Caki2 (cell line): ENCODE measurements at regions not wholly inside any gene's neighbourhood (a gene's known extent, or its start where the extent isn't known, plus 50 kb on each side); places are given as distances from the start of the nearest gene placed in this dataset.
"Not testable (repeated sequence)": the region's sequence is repeated elsewhere in the genome, so short reads cannot be mapped to it uniquely, and the experiment has no call there.

Experiments used
- DNase-seq: peaks from one replicate; pipeline ENCODE4 v3.0.0-alpha.2; 2015; ENCODE audit warnings: low read depth
- in situ Hi-C: cut with HindIII; loops from 2 replicates; pipeline ENCODE4 v1.10.0; 2016; ENCODE audit warnings: low sequenced_read_pairs, low pct_unique_long_range_greater_than_20kb, mixed read lengths

DNA sequence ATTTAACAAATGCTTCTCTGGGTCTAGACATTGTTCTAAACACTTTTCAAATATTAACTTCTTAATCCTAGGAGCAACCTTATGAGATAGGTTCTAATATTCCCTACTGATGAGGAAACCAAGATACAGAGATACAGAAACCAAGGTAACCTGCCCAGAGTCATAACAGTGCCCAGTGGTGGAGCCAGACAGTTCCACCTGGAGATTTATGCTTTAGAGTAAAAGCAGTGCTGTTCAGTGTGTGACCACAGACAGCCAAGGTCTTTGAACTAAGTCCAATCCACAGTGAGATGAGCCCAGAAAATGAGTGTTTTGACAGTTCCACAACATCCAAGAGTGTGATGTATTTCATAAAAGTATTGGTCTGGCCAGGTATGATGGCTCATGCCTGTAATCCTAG lies 105.2 kb upstream of the UMPS start:
- in situ Hi-C loops, result no loop called here
- no peak for DNase-seq

DNA sequence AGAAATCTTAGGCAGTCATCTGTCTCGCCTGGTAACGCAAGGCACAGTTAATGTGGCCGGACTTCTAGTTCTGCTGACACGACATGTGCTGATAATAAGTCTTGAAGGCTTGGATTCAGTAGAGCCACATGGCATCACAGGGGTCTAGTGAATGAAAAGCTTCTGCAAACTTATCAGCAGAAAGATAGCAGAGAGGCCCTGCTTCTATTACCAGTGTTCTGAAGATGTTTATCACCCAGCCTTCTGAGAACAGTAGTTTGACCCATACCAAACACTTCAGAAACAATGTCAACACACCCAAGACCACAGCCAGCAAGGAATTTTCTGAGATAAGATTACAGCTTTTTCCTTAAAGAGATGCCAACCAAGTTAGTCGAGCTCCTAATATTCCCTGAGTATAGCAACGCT lies 102.7 kb upstream of the UMPS start:
- DNase-seq, result no peak
- in situ Hi-C loops, result no loop called here

DNA sequence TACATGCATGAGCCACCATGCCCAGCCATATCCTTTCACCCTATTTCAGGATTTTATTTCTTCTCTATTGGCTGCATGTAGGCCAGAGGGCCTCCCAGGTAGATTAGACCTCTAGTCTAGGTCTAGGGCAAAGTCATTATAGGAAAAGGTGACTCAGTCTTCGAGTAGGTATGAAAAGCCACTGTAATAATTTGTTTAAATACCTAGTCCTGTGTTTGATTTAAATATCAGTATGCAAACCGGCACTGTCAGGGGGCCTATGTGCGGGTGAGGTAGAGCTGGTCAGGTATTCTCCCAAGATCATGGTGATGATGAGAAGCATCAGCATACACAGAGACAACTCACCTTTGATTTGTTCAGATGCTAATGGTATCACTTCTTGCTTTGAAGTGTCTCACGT lies 101.4 kb upstream of the UMPS start:
- DNase-seq, result no peak
- in situ Hi-C loops, result no loop called here

DNA sequence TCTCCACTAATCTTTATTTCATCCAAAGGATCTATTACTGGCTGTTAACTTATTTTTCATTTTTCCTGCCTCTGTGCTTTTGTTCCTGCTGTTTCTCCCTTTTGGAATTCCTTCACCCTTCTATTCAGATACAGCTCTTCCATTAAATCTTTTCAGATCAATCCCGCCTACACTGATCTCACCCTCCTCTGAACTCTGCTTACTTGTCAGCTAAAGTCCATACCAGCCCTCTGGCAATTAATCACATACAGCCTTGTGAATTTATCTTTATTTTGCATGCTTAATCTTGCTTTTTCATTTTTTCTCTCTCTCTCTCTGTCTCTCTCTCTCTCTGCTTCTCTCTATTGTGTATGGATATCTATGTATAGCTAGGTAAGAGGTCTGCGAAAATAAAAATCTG lies 100.8 kb upstream of the UMPS start:
- no peak for DNase-seq
- in situ Hi-C loops, result no loop called here

DNA sequence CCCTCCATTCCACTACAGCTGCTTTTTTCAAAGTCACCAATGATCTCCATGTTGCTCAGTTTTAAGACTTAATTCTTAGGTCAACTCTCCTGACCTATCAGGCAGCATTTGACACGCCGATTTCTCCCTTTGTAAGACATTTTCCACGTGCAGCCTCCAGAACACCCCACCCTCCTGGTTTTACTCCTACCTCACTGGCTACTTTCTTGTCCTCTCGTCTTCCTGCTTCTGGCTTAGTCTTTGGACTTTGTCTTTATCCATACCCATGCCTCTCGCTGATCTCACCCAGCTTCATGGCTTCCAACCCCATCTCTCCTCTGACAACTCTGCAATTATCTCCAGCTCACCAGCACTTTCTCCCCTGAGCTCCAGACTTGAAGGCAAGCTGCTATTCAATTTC lies 99.3 kb upstream of the UMPS start:
- no peak for DNase-seq
- in situ Hi-C loops, result no loop called here

DNA sequence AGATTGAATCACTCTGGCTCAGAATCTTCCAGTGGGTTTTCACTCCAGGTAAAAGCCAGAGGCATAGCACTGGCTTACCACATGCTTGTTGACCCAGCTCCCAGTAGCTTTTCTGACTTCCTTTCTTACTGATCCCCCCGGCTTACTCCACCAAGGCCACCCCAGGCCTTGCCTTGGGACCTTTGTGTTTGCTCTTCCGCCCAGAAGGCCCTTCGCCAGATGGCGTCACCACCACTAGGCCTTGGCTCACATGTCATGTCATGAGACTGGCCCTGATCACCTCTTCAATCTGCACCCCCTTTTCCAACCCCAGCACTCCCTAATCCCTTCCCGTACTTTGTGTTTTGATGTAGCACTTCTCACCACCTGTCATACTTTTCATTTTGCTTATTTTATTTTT lies 98.5 kb upstream of the UMPS start:
- no peak for DNase-seq

DNA sequence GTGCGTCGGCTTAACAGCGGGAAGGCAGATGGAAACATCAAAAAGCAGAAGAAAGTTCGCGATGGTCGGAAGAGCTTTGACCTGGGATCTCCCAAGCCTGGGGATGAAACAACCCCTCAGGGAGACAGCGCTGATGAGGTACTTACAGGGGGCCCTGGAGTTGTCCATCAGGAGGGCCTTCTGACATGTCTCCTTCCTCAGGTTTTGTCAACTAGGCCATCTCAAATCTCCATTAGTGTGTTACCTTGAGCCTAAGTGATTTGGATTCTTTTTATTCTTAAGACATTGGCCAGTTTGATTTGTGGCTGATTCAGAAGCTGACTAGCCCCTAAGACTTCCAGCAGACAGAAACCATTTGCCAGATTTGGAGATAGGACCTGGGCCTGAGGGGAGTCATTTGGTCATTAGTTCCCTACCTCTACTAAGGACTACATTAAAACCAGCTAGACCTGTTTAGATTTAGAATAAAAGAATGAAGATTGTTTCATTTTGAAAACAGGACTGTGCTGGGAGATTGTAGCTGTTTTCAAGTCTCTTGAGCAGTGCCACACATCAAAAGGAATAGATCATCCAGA lies 97.6 kb upstream of the UMPS start:
- in situ Hi-C loops, result no loop called here
- DNase-seq, result no peak

More for the DNA sequence above, 98.5 kb upstream of the UMPS start:
- in situ Hi-C loops, result no loop called here

DNA sequence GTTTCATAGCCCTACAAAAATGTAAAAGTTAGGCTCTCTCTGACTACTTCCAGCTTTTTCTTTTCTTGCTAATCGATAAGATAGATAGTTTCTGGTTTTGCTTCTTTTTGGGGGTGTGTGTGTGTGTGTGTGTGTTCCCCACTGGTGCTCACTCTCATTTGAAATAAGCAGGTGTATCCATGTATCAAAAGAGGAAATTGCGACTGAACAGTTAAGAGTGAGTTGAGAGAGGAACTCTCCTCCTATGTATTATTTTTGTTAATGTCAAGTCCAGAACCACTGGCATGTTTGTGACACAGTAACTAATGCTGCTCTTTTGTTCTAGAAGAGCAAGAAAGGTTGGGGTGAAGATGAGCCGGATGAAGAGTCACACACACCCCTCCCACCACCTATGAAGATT lies 96.7 kb upstream of the UMPS start:
- DNase-seq, result no peak
- in situ Hi-C loops, result no loop called here

DNA sequence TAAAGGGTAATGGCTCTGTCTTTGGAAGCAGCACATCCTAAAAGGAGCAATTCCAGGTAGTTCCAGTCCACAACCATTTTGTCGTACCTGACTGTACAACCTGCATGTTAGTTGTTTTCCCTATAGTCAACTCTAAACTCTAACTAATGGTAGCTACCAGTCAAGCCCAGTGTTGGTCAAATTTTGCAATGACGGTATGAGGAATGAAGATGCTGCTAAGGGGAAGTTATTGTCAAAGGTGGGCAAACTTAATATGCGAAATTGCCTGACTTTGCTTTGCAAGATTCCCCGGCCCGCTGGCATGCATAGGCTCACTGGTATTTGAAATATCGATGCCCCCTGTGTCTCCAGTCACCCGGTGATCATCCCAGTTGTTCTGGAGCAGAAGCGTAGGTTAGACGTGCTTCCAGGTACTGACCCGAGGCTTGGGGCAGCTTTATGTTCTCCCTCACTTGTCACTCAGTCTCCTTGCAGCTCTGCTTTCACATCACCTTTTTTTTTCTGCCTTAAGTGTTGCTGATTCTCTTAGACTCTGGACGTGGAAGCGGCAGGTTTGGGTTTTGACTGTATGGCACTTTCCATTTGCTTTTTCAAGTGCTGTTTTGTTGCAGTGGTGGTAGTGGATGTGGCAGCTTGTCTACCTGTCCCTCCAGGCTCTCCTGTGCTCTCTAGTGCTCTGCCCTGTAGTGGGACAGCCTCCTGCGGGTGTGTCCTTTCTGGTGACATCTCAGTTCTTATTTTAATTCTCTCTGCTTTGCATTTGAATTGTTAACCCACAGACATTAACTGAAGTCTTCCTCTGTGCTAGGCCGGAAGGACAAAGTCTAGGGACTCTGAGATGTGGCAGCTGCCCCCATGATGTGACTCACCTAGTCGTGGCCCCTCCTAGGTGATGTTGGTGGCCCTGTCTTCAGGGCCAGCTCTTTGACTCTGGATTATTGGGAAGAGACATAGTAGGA lies 95.8 kb upstream of the UMPS start:
- no peak for DNase-seq

DNA sequence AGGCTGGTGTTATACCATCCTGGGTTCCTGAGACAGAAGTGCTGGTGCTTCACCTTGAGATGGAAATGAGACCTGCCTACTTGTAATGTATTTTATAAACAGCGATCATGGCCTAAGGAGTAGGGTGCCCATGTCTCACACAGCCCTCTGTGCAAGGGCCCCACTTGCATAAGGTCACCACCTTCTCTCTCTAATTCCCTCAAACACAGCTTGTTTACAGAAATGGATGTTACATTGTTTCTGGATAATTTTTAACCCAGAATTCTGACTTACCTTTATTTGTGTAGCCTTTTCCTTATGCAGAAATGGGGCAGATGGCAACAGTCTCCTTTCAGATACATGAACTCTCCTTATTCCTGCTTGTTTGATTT lies 95.1 kb upstream of the UMPS start:
- DNase-seq, result no peak
- in situ Hi-C loops, result no loop called here

More for the DNA sequence above, 95.8 kb upstream of the UMPS start:
- in situ Hi-C loops, result no loop called here

DNA sequence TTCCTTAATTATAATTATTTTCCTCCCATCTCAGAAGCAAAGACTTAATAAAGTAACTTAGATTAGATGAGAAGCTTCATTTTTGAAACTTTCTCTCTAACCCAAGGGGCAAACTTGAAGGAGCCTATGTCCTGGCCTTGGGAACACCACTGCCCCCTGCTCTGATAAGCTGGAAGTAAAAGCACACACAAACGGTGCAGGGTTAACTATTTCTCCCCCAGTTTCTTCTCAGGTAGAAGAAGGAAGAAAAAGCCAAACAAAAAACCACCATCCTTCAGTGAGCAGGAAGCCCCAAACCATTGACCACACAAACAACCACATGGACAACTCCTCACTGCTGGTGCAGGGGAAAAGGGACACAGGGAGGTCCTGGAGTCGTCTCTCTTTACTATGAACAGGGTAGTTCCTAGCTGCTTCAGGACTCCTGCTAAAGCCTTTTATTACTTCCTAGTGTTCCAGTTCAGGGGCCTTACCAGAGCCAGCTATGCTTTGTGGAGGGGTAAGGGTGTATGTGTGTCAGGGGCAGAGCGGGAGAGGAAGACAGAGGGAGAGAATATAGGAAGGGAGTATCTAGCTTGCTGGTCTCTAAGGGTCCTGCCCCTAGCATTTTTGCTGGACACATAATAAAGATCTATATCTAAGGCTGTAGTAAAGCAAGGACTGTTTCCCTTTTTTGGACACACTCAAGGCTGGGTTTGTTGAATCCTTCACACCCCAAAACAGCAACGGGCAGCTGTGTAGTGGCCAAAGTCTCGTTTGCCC lies 94.0 kb upstream of the UMPS start:
- DNase-seq, result no peak
- in situ Hi-C loops, result no loop called here

DNA sequence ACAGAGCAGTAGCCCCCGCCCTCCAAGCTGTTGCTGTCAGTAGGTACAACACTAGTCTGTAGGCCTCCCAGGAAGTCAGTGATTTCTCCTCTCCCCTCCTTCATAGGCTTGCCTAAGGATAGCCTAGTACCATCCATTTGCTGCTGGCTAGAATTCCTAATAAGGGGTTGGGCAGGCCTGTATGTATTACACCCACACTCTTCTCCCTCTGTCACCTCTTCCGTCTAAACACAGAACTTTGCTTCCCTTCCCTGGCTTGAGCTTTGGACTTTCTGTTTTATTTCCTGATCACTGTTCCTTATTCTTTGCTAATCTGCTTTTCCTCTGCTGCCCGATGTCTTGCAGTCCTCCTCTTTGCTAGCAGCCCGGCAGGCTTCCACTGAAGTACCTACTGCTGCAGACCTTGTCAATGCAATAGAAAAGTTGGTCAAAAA lies 93.4 kb upstream of the UMPS start:
- no peak for DNase-seq
- in situ Hi-C loops, result no loop called here

DNA sequence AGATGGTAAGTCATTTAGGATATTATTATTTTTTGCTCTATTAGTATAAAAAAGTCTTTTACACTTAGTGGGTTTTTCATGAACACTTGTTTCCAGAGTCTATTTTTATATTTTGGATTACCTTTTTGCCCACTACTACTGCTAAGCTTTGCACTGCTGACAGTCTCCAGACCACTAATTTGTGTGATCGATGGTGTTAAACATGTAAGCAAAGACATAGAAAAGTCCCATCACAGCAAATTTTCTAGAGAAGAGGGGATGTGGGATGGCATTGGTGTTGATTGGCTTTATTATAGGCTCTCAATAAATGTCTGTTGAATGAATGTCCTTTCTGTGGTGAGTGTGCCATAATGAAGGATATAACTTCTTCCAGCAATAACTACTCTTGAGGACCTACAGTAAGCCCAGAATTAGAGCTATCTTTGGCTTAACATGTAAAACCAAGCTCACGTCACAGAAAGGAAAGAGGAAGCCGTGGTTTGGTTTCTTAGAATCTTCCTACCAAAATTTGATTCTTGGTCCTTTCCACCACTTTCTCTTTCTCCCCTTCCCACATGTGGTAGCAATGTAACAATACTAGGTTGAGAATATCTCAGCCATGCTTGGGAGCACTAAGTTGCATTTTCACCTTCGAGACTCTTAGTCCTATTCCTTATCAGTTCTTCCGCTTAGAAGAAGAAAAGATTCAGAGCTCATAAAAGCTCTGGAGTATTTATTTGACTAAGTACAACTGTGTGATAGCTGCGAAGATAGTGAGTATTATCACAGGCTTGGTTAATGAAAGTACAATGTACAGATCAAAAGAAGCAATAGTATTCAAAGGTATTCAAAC lies 90.6 kb upstream of the UMPS start:
- DNase-seq, result no peak
- in situ Hi-C loops, result no loop called here

DNA sequence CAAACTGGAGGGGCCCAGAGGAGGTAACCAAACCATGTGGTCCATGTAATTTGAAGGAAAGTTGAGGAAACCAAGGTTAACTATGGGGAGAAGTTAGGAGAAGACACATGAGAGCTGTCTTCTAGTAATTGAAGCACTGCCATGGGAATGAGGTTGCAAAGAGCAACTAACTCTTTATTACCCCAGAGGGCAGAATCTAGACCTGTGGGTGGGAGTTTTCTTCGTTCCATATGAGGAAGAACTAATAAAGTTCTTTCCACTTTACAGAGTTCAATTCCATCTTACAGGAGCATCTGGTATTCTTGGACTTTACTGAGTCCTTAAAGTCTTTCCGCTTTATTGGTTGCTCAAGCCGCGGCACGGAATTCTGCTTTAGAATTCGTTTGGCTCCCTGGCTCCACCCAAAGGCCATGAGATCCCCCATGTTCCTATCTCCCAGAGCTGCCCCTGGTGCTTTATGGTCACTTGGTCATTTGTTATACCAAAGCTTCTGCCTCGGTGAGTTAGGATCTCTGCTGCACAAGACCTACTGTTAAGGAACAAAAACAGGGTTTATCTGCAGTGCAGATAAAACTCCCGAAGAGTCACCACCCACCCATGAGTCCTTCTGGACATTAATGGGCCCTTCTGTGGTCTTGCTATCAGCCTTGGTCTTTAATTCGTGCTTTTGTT lies 89.5 kb upstream of the UMPS start:
- no peak for DNase-seq
- in situ Hi-C loops, result no loop called here

DNA sequence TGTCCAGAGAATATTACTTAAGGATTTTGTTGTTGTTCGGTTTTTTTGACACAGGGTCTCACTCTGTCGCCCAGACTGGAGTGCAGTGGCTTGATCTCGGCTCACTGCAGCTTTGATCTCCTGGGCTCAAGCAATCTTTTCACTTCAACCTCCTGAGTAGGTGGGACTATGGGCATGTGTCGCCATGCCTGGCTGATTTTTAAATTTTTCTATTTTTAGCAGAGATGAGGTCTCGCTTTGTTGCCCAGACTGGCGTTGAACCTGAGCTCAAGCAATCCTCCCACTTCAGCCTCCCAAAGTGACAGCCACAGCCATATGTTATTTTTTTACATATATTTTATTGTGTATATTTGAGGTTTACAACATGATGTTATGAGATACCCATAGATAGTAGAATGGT lies 86.8 kb upstream of the UMPS start:
- in situ Hi-C loops, result no loop called here
- DNase-seq, result no peak

DNA sequence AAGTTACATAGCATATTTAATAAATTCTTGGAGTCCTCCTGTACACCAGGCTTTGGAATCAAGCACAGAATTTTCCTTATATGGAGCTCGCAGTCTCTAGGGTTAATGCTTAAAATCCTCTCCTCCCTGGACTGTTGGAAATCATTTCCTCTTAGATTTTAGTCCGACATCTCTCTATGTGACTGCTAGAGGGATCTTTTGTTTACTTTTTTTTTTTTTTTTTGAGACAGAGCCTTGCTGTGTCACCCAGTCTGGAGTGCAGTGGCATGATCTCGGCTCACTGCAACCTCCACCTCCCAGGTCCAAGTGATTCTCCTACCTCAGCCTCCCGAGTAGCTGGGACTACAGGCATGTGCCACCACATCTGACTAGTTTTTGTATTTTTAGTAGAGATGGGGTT lies 84.1 kb upstream of the UMPS start:
- in situ Hi-C loops, result not testable (repeated sequence)
- peak; percentile 12 for DNase-seq

DNA sequence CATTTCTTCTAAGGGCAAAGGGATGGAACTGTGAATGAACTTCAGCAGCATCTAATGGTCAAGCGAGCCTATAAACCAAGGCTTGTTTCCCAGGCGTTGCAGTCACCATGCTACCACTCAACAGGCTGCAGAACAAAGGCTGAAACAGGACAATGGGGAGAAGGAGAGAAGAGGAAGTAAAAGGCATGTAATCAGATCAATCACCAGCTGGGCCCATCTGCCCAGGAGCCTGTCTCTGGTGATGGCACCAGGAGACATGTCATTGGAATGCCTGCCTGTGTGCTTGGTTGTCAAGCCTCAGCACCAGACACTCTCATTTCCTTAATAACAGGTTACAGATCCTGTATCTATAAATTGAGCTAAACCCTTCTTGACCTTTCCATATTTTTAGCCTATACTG lies 81.7 kb upstream of the UMPS start:
- no peak for DNase-seq
- in situ Hi-C loops, result no loop called here

DNA sequence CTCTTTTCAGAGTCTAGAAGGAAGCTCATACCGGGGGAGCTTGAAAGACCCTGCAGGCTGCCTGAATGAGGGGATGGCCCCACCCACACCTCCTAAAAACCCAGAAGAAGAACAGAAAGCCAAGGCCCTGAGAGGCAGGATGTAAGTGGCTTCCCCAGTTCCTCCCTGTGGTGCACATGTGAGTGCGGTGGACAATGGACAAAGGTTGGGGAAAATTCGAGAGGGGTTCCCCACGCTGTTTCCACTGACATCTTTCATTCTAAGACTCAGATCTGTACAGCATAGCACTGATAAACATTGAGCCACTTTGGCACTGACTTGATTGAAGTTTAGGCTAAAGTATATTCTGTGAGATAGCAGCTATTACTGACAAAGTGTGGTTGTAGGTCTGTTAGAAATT lies 79.5 kb upstream of the UMPS start:
- in situ Hi-C loops, result no loop called here
- no peak for DNase-seq
